HG03460 (cell line): ENCODE measurements at regions not wholly inside any gene's neighbourhood (a gene's known extent, or its start where the extent isn't known, plus 50 kb on each side); places are given as distances from the start of the nearest gene placed in this dataset.

ENCODE experiments used
- ATAC-seq: cut with Tn5 transposase; IDR thresholded peaks from one replicate; pipeline ENCODE4 v1.9.1; 2021; ENCODE audit not compliant: unreplicated experiment

DNA sequence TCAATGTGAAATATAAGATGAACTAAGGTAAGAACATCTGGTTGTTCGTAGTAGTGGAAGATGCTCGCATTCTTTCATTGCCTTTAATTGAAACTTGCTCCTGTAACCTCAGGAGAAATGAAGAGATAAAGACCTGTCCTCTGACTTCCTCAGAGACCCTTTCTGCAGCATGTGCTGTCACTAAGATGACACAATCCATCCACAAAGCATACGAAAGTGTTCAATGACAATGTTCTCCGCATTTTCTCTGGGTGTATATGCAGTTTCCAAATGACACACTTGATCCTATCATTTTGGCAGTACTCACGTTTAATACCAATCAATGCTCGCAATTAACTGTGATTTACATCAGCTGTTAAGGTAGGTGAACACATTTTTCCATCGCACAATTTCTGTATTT, 65.8 kb downstream of the PRL start:
- ATAC-seq = no peak

DNA sequence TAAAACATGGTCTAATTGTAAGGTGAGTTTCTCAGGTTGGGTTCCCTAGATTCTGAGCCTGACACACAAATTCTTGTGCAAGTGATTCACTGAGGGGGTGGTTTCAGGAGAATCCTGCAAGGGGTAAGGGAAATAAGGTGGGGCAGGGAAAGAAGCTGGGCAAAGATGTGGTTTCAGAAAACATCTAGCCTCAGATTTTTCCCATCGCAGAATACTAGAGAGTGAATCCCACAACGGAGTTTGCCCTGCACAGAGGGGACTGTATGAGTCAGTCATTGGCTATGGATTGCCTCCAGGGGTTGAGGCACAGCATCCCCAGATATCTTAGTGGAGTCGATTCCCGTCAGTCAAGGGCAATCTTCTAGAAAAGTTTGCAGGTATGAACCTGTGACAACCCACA, 65.2 kb downstream of the PRL start:
- ATAC-seq = no peak

DNA sequence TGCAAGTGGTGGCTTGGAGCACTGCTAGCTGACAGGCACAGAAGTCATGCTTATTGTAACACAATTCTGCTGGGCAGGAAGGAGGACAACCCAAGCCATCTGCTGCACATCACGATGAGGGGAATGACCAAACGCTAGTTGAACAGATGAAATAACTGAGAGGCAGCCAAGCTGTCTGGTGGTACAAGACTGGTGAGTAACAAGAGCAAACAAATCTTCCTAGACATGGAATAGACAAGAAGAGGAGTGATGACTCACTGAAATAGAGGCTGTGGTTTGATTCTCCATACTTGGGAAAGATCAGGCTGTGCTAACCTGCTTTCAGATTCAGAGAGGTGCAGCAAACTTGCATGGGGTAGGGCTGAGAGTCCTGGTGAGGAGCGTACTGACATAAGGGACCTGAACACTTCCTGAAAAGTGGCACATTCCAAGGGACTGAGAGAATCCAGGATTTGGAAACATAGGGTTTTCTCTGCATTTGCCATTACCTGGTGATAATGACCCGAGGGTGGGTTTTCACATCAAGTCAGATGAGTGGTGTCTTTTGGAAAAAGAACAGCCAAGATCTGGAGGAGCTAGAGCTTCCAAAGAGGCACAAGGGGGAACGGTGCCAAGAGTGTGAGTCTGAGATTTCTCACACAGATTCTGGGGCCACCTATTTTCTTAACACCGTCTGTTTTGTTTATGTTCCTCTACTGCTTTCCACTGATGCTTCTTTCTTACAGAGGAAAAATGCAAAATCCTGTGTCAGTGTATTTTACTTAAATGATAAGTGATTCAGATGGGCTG, 60.0 kb downstream of the PRL start:
- no peak for ATAC-seq
